A549 (cell line): ENCODE measurements at regions not wholly inside any gene's neighbourhood (a gene's known extent, or its start where the extent isn't known, plus 50 kb on each side); places are given as distances from the start of the nearest gene placed in this dataset.

Source experiments
- ATAC-seq, 2 experiments: fragments of 200-7000 bp in 1 of 2; fragments of >200 bp in 1 of 2; cut with Nextera tagmentation in 1 of 2; cut with Tn5 transposase in 1 of 2; 3 replicates each; pipeline versions ENCODE4 v1.8.0 to v1.9.1; 2018 to 2020; ENCODE audit warnings: mild to moderate bottlenecking in 1 of 2, moderate library complexity in 1 of 2
- CTCF ChIA-PET: fragments of 300-600 bp; sonication (Branson Sonifier 250); formaldehyde crosslinking; extraction: SDS; loops from one replicate; lab custom pipeline; 2021; ENCODE audit warnings: antibody characterized with exemption, inconsistent platforms; lab: Yijun Ruan, JAX
- POLR2A ChIA-PET: fragments of 350-600 bp; formaldehyde crosslinking; extraction: SDS; loops from one replicate; lab custom pipeline; 2021; ENCODE audit warnings: antibody characterized with exemption, inconsistent platforms; lab: Yijun Ruan, JAX
- DNase-seq, 2 experiments: peaks; one replicate each; pipeline versions ENCODE4 v3.0.0 to v3.0.0-alpha.2; 2011 to 2016; ENCODE audit warnings: low read depth in 1 of 2, low spot score in 1 of 2
- FAIRE-seq: peaks from 2 replicates; lab custom pipeline; 2011; peaks lifted over from hg19 to GRCh38; lab: Jason Lieb, UNC
- H3K27ac ChIP-seq, 2 experiments: fragments of >200 bp; sonication (Bioruptor Twin); formaldehyde crosslinking; 3 replicates each; pipeline ENCODE4 v1.5.1; 2016 to 2017
- H3K4me1 ChIP-seq: fragments of >200 bp; sonication (Bioruptor Twin); formaldehyde crosslinking; 3 replicates; pipeline ENCODE4 v1.6.1; 2016
- H3K4me2 ChIP-seq: fragments of >200 bp; sonication (Bioruptor Twin); formaldehyde crosslinking; 3 replicates; pipeline ENCODE4 v1.6.1; 2016
- H3K4me3 ChIP-seq: fragments of >200 bp; sonication (Bioruptor Twin); formaldehyde crosslinking; 3 replicates; pipeline ENCODE4 v1.5.1; 2016
- H3K9me3 ChIP-seq: fragments of >200 bp; sonication (Bioruptor Twin); formaldehyde crosslinking; 3 replicates; pipeline ENCODE4 v1.6.1; 2016
- CBX2 ChIP-seq: fragments of 200-600 bp; sonication (generic); IDR thresholded peaks from 2 replicates; pipeline ENCODE4 v1.6.1; 2016; ENCODE audit warnings: low read depth, mild to moderate bottlenecking, borderline replicate concordance
- CBX8 ChIP-seq: fragments of 200-600 bp; sonication (generic); IDR thresholded peaks from 2 replicates; pipeline ENCODE4 v1.6.1; 2016
- CEBPB ChIP-seq, 2 experiments: fragments of >200 bp in 1 of 2; sonication (Bioruptor Twin) in 1 of 2; formaldehyde crosslinking in 1 of 2; IDR thresholded peaks; 2 replicates each; pipeline ENCODE4 v1.6.1; 2012 to 2016
- EHMT2 ChIP-seq: fragments of 200-600 bp; sonication (generic); IDR thresholded peaks from 2 replicates; pipeline ENCODE4 v1.6.1; 2016; ENCODE audit warnings: antibody characterized with exemption, low read depth, mild to moderate bottlenecking, moderate library complexity
- ESRRA ChIP-seq: fragments of 150-350 bp; IDR thresholded peaks from 2 replicates; pipeline ENCODE4 v1.6.1; 2014; ENCODE audit warnings: mild to moderate bottlenecking, low read length, borderline replicate concordance
- FOSB ChIP-seq: fragments of 250-450 bp; sonication (Bioruptor Pico); IDR thresholded peaks from 2 replicates; pipeline ENCODE4 v1.5.0; 2020; ENCODE audit warnings: mild to moderate bottlenecking, moderate library complexity
- HOXA7 ChIP-seq: fragments of 250-450 bp; sonication (Bioruptor Pico); IDR thresholded peaks from 2 replicates; pipeline ENCODE4 v1.5.0; 2020; ENCODE audit warnings: mild to moderate bottlenecking, moderate library complexity
- HOXB13 ChIP-seq: fragments of 250-450 bp; sonication (Bioruptor Pico); IDR thresholded peaks from 2 replicates; pipeline ENCODE4 v1.5.0; 2020; ENCODE audit warnings: low read depth, mild to moderate bottlenecking, moderate library complexity
- JUN ChIP-seq, 2 experiments: fragments of >200 bp; sonication (Bioruptor Twin); formaldehyde crosslinking; IDR thresholded peaks; 2 replicates in 1 of 2; 3 replicates in 1 of 2; pipeline ENCODE4 v1.6.1; 2016 to 2017
- JUNB ChIP-seq: fragments of >200 bp; sonication (Bioruptor Twin); formaldehyde crosslinking; IDR thresholded peaks from 2 replicates; pipeline ENCODE4 v1.6.1; 2016
- KDM1A ChIP-seq: fragments of 200-600 bp; sonication (generic); IDR thresholded peaks from 2 replicates; pipeline ENCODE4 v1.6.1; 2016; ENCODE audit warnings: low read depth, mild to moderate bottlenecking
- MYC ChIP-seq: IDR thresholded peaks from 2 replicates; pipeline ENCODE4 v1.6.1; 2012; ENCODE audit warnings: mild to moderate bottlenecking, inconsistent platforms, low read length, improper control_type of control experiment, borderline replicate concordance
- NFE2L2 ChIP-seq: fragments of 150-350 bp; conservative IDR thresholded peaks from 2 replicates; pipeline ENCODE4 v1.6.1; 2014; ENCODE audit warnings: low read length
- RARB ChIP-seq: fragments of 250-450 bp; sonication (Bioruptor Pico); IDR thresholded peaks from 2 replicates; pipeline ENCODE4 v1.8.0; 2021; ENCODE audit warnings: mild to moderate bottlenecking, moderate library complexity
- SMC3 ChIP-seq: fragments of >200 bp; sonication (Bioruptor Twin); formaldehyde crosslinking; IDR thresholded peaks from 3 replicates; pipeline ENCODE4 v1.6.1; 2018; ENCODE audit warnings: inconsistent platforms
- TFCP2L1 ChIP-seq: fragments of 250-450 bp; sonication (Bioruptor Pico); IDR thresholded peaks from 2 replicates; pipeline ENCODE4 v1.5.0; 2021; ENCODE audit warnings: mild to moderate bottlenecking
- TP53 ChIP-seq: fragments of 250-450 bp; sonication (Bioruptor Pico); IDR thresholded peaks from 2 replicates; pipeline ENCODE4 v1.5.0; 2021; ENCODE audit warnings: mild to moderate bottlenecking, moderate library complexity
- WGBS: methylation state at CpG from one replicate; pipeline ENCODE4 v1.1.6; 2017; ENCODE audit errors: missing lambda C conversion rate; 5-methylcytosine and 5-hydroxymethylcytosine counted together
- TF ChIP-seq, protein P1 (sequence below): IDR thresholded peaks from 2 replicates; pipeline ENCODE4 v1.6.1; 2012
- TF ChIP-seq, protein P2 (sequence below): fragments of 150-350 bp; IDR thresholded peaks from 2 replicates; pipeline ENCODE4 v1.6.1; 2014; ENCODE audit warnings: low read depth, mild to moderate bottlenecking, low read length
- TF ChIP-seq, protein P3 (sequence below): IDR thresholded peaks from 2 replicates; pipeline ENCODE4 v1.6.1; 2012
- TF ChIP-seq, protein P4 (sequence below): fragments of >200 bp; sonication (Bioruptor Twin); formaldehyde crosslinking; IDR thresholded peaks from 2 replicates; pipeline ENCODE4 v1.6.1; 2016
- TF ChIP-seq, protein P5 (sequence below): fragments of 250-450 bp; sonication (Bioruptor Pico); IDR thresholded peaks from 2 replicates; pipeline ENCODE4 v1.5.0; 2021; ENCODE audit warnings: mild to moderate bottlenecking, moderate library complexity, borderline replicate concordance

DNA sequence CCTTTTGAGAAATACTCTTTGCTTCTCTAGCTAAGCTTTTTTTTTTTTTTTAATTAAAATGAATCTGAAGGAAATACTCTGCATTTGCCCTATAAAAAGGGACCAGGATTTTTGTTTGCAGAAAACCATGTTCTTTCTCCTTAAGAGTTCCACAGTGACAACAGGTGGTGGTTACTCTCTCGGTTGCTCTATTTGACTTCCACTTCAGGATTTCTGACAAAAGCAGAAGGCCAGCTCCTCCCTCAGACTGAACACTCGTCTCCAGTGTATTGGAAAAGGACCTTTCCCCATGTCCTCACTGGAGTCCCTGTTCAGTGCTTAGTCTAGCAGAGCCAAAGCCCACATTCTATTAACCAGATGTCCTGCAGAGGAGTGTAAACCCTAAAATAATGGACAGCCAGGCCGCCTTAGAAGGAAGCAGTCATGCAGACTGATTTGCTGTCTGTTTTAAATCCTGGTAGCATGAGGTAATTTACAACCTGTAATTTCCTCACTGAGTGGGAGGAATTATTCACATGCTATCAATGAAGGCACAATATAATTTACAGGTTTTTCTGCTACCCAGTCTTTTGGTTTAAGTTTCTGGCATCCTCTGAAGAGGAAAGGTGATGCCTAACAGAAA, 599.3 kb downstream of the PYDC2 start:
- no peak overlapping the region for H3K4me3 ChIP-seq
- WGBS: 33% methylated on average over 3 of the region's 3 CpGs
- TF ChIP-seq JUNB (no peak), SMC3 (no peak), TP53 (CRISPR knock-in tag) (no peak), CBX2 (no peak), JUN (IDR thresholded peaks at IDR 0.05) (no peak), EHMT2 (no peak), TFCP2L1 (CRISPR knock-in tag) (no peak), FOSB (no peak), HOXA7 (CRISPR knock-in tag) (no peak)
- ChIA-PET POLR2A (no interaction called here), CTCF (no interaction called here)
- no peak for FAIRE-seq
- no peak overlapping the region for H3K4me2 ChIP-seq
- no peaks in the 10 kb centered on the region for H3K4me1 ChIP-seq
- no peak for ATAC-seq
- no peak for DNase-seq
- H3K27ac ChIP-seq: no peak overlapping the region
- no peaks in the 10 kb centered on the region for H3K9me3 ChIP-seq

DNA sequence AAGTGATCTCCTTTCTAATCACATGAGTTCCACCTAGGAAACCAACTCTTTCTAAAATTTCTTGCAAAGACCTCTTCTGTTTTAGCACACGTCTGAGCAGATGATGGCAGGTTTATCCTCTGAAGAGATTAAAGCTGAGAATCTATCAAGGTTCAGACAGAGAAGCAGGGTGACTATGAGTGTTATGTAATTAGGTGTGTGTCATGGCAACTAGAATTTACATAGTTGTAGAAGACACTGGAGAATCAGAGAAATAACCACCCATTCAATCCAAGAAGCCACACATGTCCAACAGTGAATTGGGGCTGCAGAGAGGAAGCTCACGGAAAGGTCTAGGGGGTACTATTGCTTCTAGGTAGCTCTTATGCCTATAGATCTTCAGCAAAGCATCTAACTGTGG, 600.5 kb downstream of the PYDC2 start:
- no peak for ATAC-seq
- H3K27ac ChIP-seq: no peak overlapping the region
- ChIA-PET CTCF (no interaction called here), POLR2A (no interaction called here)
- H3K4me1 ChIP-seq: no peaks in the 10 kb centered on the region
- TF ChIP-seq, protein P1, sequence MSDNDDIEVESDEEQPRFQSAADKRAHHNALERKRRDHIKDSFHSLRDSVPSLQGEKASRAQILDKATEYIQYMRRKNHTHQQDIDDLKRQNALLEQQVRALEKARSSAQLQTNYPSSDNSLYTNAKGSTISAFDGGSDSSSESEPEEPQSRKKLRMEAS: no peak
- TF ChIP-seq CBX2: no peak
- no peak for TF ChIP-seq ESRRA
- TF ChIP-seq, protein P2, sequence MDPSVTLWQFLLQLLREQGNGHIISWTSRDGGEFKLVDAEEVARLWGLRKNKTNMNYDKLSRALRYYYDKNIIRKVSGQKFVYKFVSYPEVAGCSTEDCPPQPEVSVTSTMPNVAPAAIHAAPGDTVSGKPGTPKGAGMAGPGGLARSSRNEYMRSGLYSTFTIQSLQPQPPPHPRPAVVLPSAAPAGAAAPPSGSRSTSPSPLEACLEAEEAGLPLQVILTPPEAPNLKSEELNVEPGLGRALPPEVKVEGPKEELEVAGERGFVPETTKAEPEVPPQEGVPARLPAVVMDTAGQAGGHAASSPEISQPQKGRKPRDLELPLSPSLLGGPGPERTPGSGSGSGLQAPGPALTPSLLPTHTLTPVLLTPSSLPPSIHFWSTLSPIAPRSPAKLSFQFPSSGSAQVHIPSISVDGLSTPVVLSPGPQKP: no peak
- TF ChIP-seq, protein P3, sequence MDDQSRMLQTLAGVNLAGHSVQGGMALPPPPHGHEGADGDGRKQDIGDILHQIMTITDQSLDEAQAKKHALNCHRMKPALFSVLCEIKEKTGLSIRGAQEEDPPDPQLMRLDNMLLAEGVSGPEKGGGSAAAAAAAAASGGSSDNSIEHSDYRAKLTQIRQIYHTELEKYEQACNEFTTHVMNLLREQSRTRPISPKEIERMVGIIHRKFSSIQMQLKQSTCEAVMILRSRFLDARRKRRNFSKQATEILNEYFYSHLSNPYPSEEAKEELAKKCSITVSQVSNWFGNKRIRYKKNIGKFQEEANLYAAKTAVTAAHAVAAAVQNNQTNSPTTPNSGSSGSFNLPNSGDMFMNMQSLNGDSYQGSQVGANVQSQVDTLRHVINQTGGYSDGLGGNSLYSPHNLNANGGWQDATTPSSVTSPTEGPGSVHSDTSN: no peak
- TF ChIP-seq TFCP2L1 (CRISPR knock-in tag): no peak
- no peak for TF ChIP-seq CEBPB (IDR thresholded peaks at IDR 0.05)
- TF ChIP-seq, protein P4, sequence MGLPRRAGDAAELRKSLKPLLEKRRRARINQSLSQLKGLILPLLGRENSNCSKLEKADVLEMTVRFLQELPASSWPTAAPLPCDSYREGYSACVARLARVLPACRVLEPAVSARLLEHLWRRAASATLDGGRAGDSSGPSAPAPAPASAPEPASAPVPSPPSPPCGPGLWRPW: no peak
- TF ChIP-seq JUN (IDR thresholded peaks at IDR 0.05): no peak
- no peak for TF ChIP-seq NFE2L2
- no peak for TF ChIP-seq MYC
- TF ChIP-seq CBX8: no peak
- no peak for TF ChIP-seq KDM1A
- TF ChIP-seq, protein P5, sequence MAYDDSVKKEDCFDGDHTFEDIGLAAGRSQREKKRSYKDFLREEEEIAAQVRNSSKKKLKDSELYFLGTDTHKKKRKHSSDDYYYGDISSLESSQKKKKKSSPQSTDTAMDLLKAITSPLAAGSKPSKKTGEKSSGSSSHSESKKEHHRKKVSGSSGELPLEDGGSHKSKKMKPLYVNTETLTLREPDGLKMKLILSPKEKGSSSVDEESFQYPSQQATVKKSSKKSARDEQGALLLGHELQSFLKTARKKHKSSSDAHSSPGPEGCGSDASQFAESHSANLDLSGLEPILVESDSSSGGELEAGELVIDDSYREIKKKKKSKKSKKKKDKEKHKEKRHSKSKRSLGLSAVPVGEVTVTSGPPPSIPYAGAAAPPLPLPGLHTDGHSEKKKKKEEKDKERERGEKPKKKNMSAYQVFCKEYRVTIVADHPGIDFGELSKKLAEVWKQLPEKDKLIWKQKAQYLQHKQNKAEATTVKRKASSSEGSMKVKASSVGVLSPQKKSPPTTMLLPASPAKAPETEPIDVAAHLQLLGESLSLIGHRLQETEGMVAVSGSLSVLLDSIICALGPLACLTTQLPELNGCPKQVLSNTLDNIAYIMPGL (CRISPR knock-in tag): no peak
- TF ChIP-seq RARB (CRISPR knock-in tag): no peak
- no peak for TF ChIP-seq HOXB13 (CRISPR knock-in tag)
- no peak for FAIRE-seq
- H3K4me2 ChIP-seq: no peak overlapping the region
- H3K4me3 ChIP-seq: no peak overlapping the region
- no peak for DNase-seq
- 63% methylated on average over 2 of the region's 2 CpGs for WGBS
- H3K9me3 ChIP-seq: no peaks in the 10 kb centered on the region
